H1 (cell line): ENCODE measurements at regions not wholly inside any gene's neighbourhood (a gene's known extent, or its start where the extent isn't known, plus 50 kb on each side); places are given as distances from the start of the nearest gene placed in this dataset.

ENCODE experiments used
- CTCF ChIA-PET: fragments of 300-600 bp; sonication (Branson Sonifier 250); formaldehyde crosslinking; loops from one replicate; lab custom pipeline; 2021; ENCODE audit not compliant: partially characterized antibody; lab: Charles Lee
- POLR2A ChIA-PET: fragments of 300-600 bp; sonication (Branson Sonifier 250); formaldehyde crosslinking; loops from one replicate; lab custom pipeline; 2021; ENCODE audit warnings: inconsistent platforms; ENCODE audit not compliant: partially characterized antibody; lab: Charles Lee
- DNase-seq, 2 experiments: peaks; one replicate each; pipeline versions ENCODE4 v3.0.0 to v3.0.0-alpha.2; 2010 to 2022; ENCODE audit warnings: low spot score in 2 of 2, low read depth in 1 of 2, mixed read lengths in 1 of 2
- FAIRE-seq: peaks from 2 replicates; lab custom pipeline; 2011; peaks lifted over from hg19 to GRCh38; lab: Jason Lieb, UNC
- H2AFZ ChIP-seq: 2 replicates; pipeline ENCODE4 v1.8.1; 2012; ENCODE audit warnings: low read length, inconsistent platforms
- H2AK5ac ChIP-seq: 2 replicates; pipeline ENCODE4 v1.6.1; 2013; ENCODE audit warnings: low read depth, low read length
- H2BK120ac ChIP-seq: replicated peaks from 2 replicates; pipeline ENCODE3; 2013; ENCODE audit warnings: low read depth, low read length, inconsistent platforms
- H2BK12ac ChIP-seq: 2 replicates; pipeline ENCODE4 v1.6.1; 2013; ENCODE audit warnings: low read depth, low read length
- H2BK15ac ChIP-seq: 2 replicates; pipeline ENCODE4 v1.6.1; 2013; ENCODE audit warnings: low read length
- H2BK20ac ChIP-seq: 2 replicates; pipeline ENCODE4 v1.6.1; 2013; ENCODE audit warnings: low read length
- H2BK5ac ChIP-seq: 2 replicates; pipeline ENCODE4 v1.6.1; 2013; ENCODE audit warnings: low read depth, low read length
- H3K14ac ChIP-seq: 2 replicates; pipeline ENCODE4 v1.6.1; 2013; ENCODE audit warnings: inconsistent platforms; ENCODE audit not compliant: insufficient read length
- H3K18ac ChIP-seq: 2 replicates; pipeline ENCODE4 v1.6.1; 2013; ENCODE audit warnings: low read length; ENCODE audit errors: extremely low read depth
- H3K23ac ChIP-seq: 2 replicates; pipeline ENCODE4 v1.6.1; 2013; ENCODE audit warnings: inconsistent platforms; ENCODE audit not compliant: insufficient read length
- H3K23me2 ChIP-seq: 2 replicates; pipeline ENCODE4 v1.6.1; 2013; ENCODE audit warnings: low read depth, low read length
- H3K27ac ChIP-seq: 2 replicates; pipeline ENCODE4 v1.6.1; 2011; ENCODE audit warnings: low read depth, low read length, inconsistent platforms
- H3K27me3 ChIP-seq, 4 experiments: replicated peaks in 1 of 4; 1 replicate in 1 of 4; 2 replicates in 3 of 4; pipeline versions ENCODE4 v1.6.1 to v1.8.1; 2011 to 2013; ENCODE audit warnings: low read length in 3 of 4, mild to moderate bottlenecking in 3 of 4, inconsistent platforms in 2 of 4, mixed read lengths in 2 of 4, moderate library complexity in 1 of 4; ENCODE audit not compliant: control insufficient read depth in 3 of 4, insufficient read depth in 3 of 4; ENCODE audit errors: extremely low read depth in 1 of 4
- H3K36me3 ChIP-seq, 4 experiments: 2 replicates each; pipeline versions ENCODE4 v1.6.1 to v1.8.1; 2011 to 2013; ENCODE audit warnings: mild to moderate bottlenecking in 4 of 4, low read length in 3 of 4, moderate library complexity in 2 of 4, control low read depth in 1 of 4, inconsistent platforms in 1 of 4; ENCODE audit not compliant: insufficient read depth in 4 of 4, control insufficient read depth in 2 of 4
- H3K4ac ChIP-seq: replicated peaks from 2 replicates; pipeline ENCODE3; 2013; ENCODE audit warnings: low read length, low read depth, mixed read lengths, inconsistent platforms; ENCODE audit not compliant: insufficient read length
- H3K4me1 ChIP-seq, 4 experiments: replicated peaks in 1 of 4; 1 replicate in 1 of 4; 2 replicates in 3 of 4; pipeline versions ENCODE4 v1.6.1 to v1.8.1; 2011 to 2013; ENCODE audit warnings: low read length in 3 of 4, inconsistent platforms in 2 of 4, mixed read lengths in 1 of 4; ENCODE audit not compliant: insufficient read depth in 4 of 4, control insufficient read depth in 3 of 4
- H3K4me2 ChIP-seq, 2 experiments: 2 replicates each; pipeline versions ENCODE4 v1.6.1 to v1.8.1; 2011 to 2013; ENCODE audit warnings: low read depth in 2 of 2, low read length in 2 of 2, control low read depth in 1 of 2, inconsistent platforms in 1 of 2, mild to moderate bottlenecking in 1 of 2; ENCODE audit not compliant: insufficient read depth in 1 of 2
- H3K4me3 ChIP-seq, 4 experiments: fragments of 200-600, 300-600 bp in 1 of 4; sonication (generic), shearing (Covaris generic), sonication (Bioruptor Twin) in 1 of 4; 2 replicates each; pipeline versions ENCODE4 v1.5.1 to v1.8.1; 2011 to 2016; ENCODE audit warnings: low read length in 4 of 4, low read depth in 3 of 4, control low read depth in 2 of 4, inconsistent platforms in 2 of 4, mild to moderate bottlenecking in 2 of 4, mixed read lengths in 1 of 4, moderate library complexity in 1 of 4; ENCODE audit not compliant: insufficient read depth in 2 of 4; ENCODE audit errors: extremely low read depth in 1 of 4
- H3K56ac ChIP-seq: replicated peaks from 2 replicates; pipeline ENCODE3; 2013; ENCODE audit warnings: low read depth, mild to moderate bottlenecking, mixed read lengths, low read length, inconsistent platforms; ENCODE audit not compliant: insufficient read length
- H3K79me1 ChIP-seq: 2 replicates; pipeline ENCODE4 v1.6.1; 2013; ENCODE audit warnings: low read depth, low read length, control low read depth
- H3K79me2 ChIP-seq, 2 experiments: 2 replicates each; pipeline versions ENCODE4 v1.6.1 to v1.8.1; 2012 to 2013; ENCODE audit warnings: low read length in 2 of 2, mild to moderate bottlenecking in 2 of 2, inconsistent platforms in 1 of 2; ENCODE audit not compliant: insufficient read depth in 2 of 2, control insufficient read depth in 1 of 2
- H3K9ac ChIP-seq, 4 experiments: replicated peaks in 1 of 4; 1 replicate in 1 of 4; 2 replicates in 3 of 4; pipeline versions ENCODE4 v1.6.1 to v1.8.1; 2011 to 2013; ENCODE audit warnings: low read depth in 3 of 4, low read length in 3 of 4, control low read depth in 2 of 4, mild to moderate bottlenecking in 2 of 4, moderate library complexity in 2 of 4, inconsistent platforms in 1 of 4; ENCODE audit errors: extremely low read depth in 1 of 4
- H3K9me3 ChIP-seq, 2 experiments: 2 replicates each; pipeline versions ENCODE4 v1.6.1 to v1.8.1; 2012 to 2013; ENCODE audit warnings: mild to moderate bottlenecking in 2 of 2, moderate library complexity in 2 of 2, control low read depth in 1 of 2, inconsistent platforms in 1 of 2, low read depth in 1 of 2, low read length in 1 of 2, mixed read lengths in 1 of 2; ENCODE audit not compliant: insufficient read depth in 2 of 2
- H4K20me1 ChIP-seq, 2 experiments: replicated peaks in 1 of 2; 2 replicates each; pipeline versions ENCODE3 to v1.8.1; 2011 to 2013; ENCODE audit warnings: inconsistent platforms in 2 of 2, low read length in 2 of 2, mild to moderate bottlenecking in 1 of 2; ENCODE audit not compliant: insufficient read depth in 2 of 2, control insufficient read depth in 1 of 2
- H4K5ac ChIP-seq: 2 replicates; pipeline ENCODE4 v1.6.1; 2013; ENCODE audit warnings: low read length, low read depth, mixed read lengths, inconsistent platforms; ENCODE audit not compliant: insufficient read length
- H4K8ac ChIP-seq: 2 replicates; pipeline ENCODE4 v1.8.0; 2013; ENCODE audit warnings: mild to moderate bottlenecking, moderate library complexity, low read length, inconsistent platforms; ENCODE audit not compliant: insufficient read depth; ENCODE audit errors: extremely low read depth
- H4K91ac ChIP-seq: replicated peaks from 2 replicates; pipeline ENCODE3; 2013; ENCODE audit warnings: low read length, mixed read lengths, inconsistent platforms; ENCODE audit not compliant: insufficient read length
- SUZ12 ChIP-seq: fragments of 200-600 bp; sonication (generic); IDR thresholded peaks from 2 replicates; pipeline ENCODE4 v1.6.1; 2012; ENCODE audit warnings: mild to moderate bottlenecking, inconsistent platforms, low read length, moderate library complexity, mixed read lengths
- YY1 ChIP-seq: IDR thresholded peaks from 2 replicates; pipeline ENCODE4 v1.6.1; 2011; ENCODE audit warnings: low read depth, mild to moderate bottlenecking, low read length
- WGBS, 2 experiments: shearing (Covaris generic) in 1 of 2; methylation state at CpG; one replicate each; pipeline versions ENCODE4 v1.1.6 to v1.1.7; 2013 to 2015; ENCODE audit warnings: low lambda C conversion rate in 2 of 2, mixed read lengths in 2 of 2, inconsistent platforms in 1 of 2, low coverage in 1 of 2, missing lambda C conversion rate in 1 of 2; ENCODE audit not compliant: insufficient replicate concordance in 2 of 2, insufficient coverage in 1 of 2, insufficient read length in 1 of 2; ENCODE audit errors: extremely low coverage in 1 of 2, missing lambda C conversion rate in 1 of 2; 5-methylcytosine and 5-hydroxymethylcytosine counted together

DNA sequence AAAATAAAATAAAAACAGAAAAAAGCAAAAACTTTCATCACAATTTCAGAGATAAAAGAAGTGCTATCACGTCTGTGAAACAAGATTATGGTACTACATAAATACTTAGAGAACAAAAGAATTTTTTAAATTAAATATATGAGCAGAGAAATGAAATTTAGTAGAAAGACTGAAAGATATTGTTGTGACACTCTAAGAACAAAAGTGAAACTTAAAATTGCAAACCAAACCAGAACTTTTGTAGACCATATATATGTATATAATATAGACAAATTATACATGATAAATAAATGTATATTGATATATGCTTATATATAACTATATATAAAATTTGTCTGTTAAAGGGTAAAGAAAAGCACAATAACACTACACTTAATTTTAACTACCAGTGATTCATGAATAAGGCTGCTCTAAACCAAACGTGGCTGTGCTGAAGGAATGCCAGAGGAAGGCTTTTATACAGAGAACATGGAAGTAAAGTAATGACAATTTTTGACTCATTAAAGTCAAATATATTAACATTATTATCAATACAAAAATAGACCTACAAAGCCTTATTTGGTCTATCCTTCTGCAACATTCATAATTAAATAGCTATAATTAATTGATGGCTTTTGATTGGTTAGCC, 1516.7 kb upstream of the PCDH20 start:
- Histone ChIP-seq H3K14ac (no peak overlapping the region), H3K23me2 (no peaks in the 10 kb centered on the region), H2BK15ac (no peak overlapping the region), H3K27me3 (no peaks in the 10 kb centered on the region), H3K4me3 (no peak overlapping the region), H3K27ac (no peak overlapping the region), H4K8ac (no peak overlapping the region), H3K4me2 (no peak overlapping the region), H3K79me2 (no peaks in the 10 kb centered on the region), H3K9me3 (no peaks in the 10 kb centered on the region), H2BK20ac (no peak overlapping the region), H3K79me1 (no peaks in the 10 kb centered on the region), H2AFZ (no peak overlapping the region), H4K20me1 (no peaks in the 10 kb centered on the region), H2AK5ac (no peak overlapping the region), H3K4me1 (no peaks in the 10 kb centered on the region), H2BK5ac (no peak overlapping the region), H3K4ac (no peak overlapping the region), H2BK120ac (no peak overlapping the region), H4K91ac (no peak overlapping the region), H4K5ac (no peak overlapping the region), H3K23ac (no peak overlapping the region), H3K9ac (no peak overlapping the region), H3K36me3 (no peaks in the 10 kb centered on the region), H3K56ac (no peak overlapping the region), H2BK12ac (no peak overlapping the region), H3K18ac (no peak overlapping the region)
- CTCF ChIA-PET: no interaction called here
- FAIRE-seq (no peak), DNase-seq (no peak)
- POLR2A ChIA-PET: no interaction called here
- TF ChIP-seq SUZ12: no peak
- TF ChIP-seq YY1: no peak
- WGBS, 2 experiments: 90% methylated on average over 2 of the region's 2 CpGs; no CpG with 5 or more reads in 1 of the 2 experiments
